ENCODE measurements at regions not wholly inside any gene's neighbourhood (a gene's known extent, or its start where the extent isn't known, plus 50 kb on each side); places are given as distances from the start of the nearest gene placed in this dataset.

- no peak for TF ChIP-seq CTCF (IDR thresholded peaks at IDR 0.05)
- TF ChIP-seq POLR2A (IDR thresholded peaks at IDR 0.05) = no peak
Observed at GRCh38 chrX:96619588-96619987, 65.1 kb upstream of the DIAPH2 start.
